ENCODE measurements at regions not wholly inside any gene's neighbourhood (a gene's known extent, or its start where the extent isn't known, plus 50 kb on each side); places are given as distances from the start of the nearest gene placed in this dataset.
"Not testable (repeated sequence)": the region's sequence is repeated elsewhere in the genome, so short reads cannot be mapped to it uniquely, and the experiment has no call there.

DNA sequence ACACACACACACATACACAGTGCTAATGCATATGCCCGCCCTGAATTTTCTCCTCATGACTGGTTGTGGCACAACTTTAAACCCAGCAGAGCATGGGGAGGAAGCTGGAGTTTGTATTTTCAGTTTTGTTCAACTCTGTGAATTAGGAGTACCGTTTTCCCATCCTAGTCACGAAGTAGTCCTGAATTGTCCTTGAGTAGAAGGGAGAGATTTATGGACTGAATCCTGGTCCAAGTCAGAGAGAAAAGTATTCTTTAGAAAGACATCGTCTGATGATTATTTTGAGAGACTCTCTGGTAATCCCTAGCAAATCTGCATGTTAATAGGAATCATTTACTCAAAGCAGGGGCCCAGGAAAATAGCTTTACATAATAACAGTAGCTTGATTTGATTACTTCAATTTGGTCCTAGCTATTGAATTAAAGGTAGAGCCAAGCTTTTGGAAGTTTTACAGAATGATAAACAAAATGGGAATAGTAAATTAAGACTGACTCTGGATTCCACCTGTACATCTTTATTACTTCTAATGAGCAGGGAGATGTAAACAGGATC is 60.5 kb upstream of the OLIG2 start:
- no peak for DNase-seq (ENCODE audit: low spot score)
- intact Hi-C loops (cut with DNase I), result no loop called here

DNA sequence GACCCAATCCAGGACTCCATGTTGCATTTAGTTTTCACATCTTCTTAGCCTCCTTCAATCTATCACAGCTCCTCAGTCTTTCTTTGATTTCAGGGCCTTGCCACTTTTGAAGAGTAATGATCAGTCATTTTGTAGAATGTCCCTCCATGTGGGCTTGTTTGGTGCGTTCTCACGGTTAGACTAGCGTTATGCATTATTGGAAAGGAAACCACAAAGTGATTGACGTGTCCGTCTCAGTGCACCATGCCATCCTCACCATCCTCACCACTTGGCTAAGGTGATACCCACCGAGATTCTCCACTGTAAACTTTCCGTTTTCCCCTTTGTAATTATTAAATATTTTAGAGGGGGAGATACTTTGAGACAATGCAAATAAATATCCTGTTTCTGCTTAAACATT is 59.6 kb upstream of the OLIG2 start:
- DNase-seq (ENCODE audit: low spot score), result no peak
- intact Hi-C loops (cut with DNase I), result no loop called here

DNA sequence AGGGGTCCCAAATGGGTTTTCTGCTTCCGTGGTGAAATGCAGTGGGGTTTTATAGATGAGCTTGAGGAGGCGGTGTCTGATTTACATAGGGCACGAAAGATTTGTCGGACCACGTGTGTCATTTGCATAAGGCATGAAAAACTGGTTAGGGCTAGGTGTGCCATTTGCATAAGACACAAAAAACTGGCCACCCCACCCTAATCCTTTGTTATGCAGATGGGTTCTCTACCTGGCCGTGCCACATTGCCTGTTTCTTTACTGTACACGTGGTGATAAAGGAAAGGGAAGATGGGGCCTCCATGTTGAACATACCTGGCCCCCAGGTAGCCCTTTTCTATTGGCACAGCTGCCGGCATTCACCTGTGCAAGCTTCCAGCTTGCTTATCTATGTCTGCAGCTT is 57.6 kb upstream of the OLIG2 start:
- intact Hi-C loops (cut with DNase I); DNase-seq (ENCODE audit: low spot score): not testable (repeated sequence)

DNA sequence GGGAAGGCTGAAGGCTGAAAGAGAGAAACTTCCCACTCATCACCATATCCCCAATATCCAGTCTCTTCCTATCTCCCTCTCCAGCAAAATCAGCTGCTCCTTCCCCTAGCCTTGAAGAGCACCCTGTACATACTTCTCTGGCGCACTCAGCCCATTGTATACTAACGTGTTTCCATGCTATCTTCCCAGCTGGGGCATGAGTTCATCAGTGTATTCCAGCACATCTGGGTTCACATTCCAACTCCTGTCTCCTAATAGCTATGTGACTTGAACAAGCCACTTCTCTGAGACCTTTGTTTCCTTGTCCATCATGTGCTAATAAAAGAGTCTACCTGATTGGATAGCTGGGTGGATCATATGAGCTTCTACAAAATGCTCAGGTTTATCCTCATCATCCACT is 51.1 kb upstream of the OLIG2 start:
- intact Hi-C loops (cut with DNase I), result no loop called here
- DNase-seq (ENCODE audit: low spot score), result no peak

DNA sequence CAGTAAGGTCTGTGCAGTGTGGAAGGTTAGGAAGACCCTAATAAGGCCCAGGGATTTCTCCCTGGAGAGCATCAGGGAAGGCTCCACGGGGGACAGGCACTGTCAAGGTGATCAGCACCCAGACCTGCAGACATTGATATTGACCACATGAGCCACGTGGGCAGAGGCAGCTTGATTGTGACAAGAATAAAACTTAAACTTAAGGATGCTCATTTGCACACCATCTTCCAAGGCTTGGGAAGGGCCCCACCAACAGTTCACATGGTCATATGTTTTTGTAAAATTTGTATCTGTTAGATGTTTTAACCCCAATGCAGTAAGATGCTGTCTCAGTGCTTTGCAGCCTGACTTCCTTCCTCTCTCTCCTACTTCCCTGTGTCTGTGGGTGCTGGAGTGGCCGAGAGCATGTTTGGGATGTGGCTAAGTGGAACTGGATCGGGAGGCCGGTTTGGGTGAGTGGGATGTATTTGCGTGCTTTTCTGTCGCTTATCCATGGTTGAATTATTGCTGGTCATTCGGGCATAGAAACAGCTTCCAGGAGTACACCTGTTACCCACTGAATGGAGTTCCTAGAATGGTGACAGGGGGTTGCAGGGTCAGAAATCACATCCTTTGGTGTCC is 49.8 kb upstream of the OLIG2 start:
- intact Hi-C loops (cut with DNase I), result no loop called here
- no peak for DNase-seq (ENCODE audit: low spot score)

Data from cardiac septum (tissue), 1 donor.